ENCODE measurements at regions not wholly inside any gene's neighbourhood (a gene's known extent, or its start where the extent isn't known, plus 50 kb on each side); places are given as distances from the start of the nearest gene placed in this dataset.

DNA sequence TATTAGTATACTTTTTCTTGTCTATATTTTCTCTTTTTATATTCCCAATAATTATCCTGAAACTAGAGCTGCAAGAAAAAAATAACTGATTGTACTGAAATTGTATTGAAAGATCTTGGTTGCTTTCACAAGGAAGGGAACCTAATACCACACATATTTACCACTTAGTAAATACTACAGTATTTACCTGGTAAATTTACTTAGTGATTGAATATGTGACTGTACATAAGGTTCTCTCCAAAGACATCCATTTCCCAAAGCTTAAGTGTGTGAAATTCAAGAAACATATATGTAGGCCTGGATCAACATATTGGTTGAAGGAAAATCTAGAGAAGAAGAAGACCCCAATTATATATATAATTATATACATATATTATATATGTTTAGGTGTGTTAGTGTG is 1272.7 kb downstream of the C4orf33 start:
- ATAC-seq: no peak

DNA sequence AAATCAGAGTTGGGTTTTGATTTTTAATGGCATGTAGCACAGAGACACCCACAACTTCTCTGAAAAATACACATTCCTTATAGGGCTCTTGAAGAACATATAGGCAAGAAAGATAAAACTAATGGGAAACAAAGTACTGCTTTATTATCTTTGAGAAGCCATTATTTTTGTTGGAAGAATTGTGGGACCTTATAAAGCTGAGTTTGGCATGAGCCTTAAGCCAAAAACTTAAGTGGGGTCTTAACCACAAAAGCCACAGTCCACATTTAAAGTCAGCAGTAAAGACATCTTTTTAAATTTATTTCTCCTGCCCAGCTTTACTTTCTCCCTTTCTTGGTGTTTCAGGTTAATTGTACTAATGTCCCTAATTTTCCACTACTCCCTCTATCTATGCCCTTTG is 1297.3 kb downstream of the C4orf33 start:
- ATAC-seq: no peak

GRCh38 chr4:130393642-130394041 is 1297.7 kb downstream of the C4orf33 start:
- ATAC-seq: no peak

DNA sequence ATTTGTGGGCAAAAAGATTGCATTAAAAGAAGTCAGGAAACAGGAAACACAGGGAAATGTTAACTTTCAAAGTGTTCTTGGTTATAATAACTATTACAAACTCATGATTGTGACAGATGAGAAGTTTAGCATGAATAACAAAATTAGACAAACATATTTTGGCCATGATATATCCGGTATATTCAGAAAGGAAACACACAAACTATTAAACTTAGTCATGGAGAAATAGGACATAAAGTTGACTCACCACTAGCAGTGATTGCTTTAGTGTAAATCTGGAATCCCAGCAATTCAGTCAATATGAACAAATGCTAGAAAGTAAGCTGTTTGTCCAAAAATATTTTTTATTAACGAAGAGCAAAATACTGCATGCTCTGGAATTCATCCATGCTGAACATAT is 1299.9 kb downstream of the C4orf33 start:
- ATAC-seq: no peak

DNA sequence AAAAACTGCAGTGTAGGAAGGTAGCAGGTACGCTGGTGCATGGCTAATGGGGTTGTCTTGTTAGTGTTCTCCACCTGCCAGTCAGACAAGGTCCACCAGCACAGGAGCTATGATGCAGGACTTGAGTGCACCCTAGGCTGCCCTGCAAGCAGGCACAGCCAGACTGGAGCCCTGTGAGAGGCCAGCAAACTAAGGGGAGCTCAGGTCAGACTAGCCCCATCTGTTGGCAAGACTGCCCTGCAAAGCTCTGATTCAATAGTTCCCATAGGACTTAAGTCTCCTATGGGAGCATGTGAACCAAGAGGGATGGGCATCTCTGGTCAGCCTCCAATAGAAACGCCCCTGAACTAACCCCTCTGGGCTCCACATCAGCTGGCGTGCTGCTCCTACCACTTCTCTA is 1307.3 kb downstream of the C4orf33 start:
- ATAC-seq: no peak

DNA sequence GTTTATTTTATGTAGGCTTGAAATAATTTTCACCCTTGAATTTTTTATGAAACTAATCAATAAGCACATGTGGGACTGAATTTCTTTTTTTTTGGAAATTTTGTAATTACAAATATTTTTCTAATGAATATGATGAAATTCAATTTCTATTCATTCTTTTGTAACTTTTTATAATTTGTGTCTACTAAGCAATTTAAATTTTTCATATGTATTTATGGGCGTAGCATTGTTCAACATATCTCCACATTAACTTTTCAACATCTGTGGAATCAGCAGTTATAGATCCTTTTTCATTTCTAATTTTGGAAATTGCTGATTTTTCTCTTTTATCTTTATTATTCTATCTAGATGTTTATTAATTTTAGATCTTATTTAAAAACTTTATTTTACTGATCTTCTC is 1320.3 kb downstream of the C4orf33 start:
- no peak for ATAC-seq

DNA sequence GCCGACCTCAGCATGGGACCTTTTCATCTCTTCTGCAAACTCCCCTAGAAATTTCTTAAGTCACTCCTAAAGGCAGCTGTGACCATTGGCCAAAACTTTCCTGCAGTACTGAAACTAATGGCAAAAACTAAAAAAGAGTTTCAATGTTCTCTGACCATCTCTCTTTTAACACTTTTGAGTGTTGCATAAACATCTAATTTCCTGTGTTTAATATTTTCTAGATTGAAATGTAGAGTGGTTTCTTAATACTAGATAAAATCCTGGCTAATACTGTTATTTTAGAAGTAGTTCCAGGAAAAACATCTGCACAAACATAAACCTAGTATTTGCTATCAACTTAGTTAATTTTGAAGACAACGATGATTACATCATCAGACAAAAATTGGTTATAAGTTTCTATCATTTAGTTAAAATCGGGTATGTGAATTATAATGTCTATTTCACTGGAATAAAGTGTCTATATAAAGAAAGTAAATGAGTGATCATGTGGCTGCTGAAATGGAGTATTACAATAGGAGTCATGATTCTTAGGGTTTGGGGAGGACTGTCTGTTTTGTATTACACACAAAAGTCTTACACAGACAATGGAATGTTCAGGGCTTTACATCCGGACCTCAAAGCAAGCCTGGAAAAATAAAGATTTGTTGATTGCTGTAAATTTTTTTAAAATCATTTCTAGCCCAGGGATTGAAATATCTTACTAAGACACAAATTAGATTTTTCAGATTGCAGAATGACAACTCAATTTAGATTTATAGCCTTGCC is 1323.4 kb downstream of the C4orf33 start:
- ATAC-seq: no peak

DNA sequence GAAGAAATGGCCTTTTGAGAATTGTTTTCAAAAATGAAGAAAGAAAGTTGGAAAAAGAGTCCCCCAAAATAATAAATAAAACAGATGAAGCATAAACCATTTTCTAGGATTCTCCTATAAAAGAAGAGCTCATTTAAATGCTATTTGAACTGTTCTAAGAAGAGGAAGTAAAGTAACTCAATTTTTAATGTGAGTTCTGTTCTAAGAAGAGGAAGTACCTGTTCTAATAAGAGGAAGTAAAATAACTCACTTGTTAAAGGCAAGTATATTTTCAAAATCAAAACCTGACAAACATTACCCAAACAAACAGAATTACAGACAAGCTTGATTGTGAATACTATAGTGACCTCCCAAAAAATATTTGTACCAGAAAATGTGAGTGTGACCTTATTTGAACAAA is 1326.3 kb downstream of the C4orf33 start:
- no peak for ATAC-seq

GRCh38 chr4:130424211-130424610 is 1328.3 kb downstream of the C4orf33 start:
- ATAC-seq: no peak

DNA sequence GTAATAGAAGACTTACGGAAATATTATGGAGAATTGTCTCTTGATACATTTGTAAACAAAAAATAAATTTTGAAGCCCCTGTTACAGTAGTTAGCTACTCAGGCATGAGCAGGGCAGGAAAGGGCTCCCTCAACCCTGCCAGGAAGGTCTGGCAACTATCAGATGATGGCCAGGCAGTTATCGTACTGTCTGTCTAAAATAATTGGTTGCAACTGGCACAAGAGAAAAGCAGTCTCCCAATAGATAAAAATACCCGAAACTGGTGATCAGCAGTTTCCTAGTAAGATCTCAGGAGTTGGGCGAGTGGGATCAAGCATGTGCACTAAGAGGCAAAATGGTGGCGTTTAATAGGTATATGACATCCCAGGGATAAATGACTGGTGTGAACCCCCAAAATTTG is 1336.3 kb downstream of the C4orf33 start:
- ATAC-seq: no peak

- ATAC-seq: no peak
Observed at GRCh38 chr4:130449741-130450140, 1353.8 kb downstream of the C4orf33 start.

- no peak for ATAC-seq
Observed at GRCh38 chr4:130468340-130468739, 1372.4 kb downstream of the C4orf33 start.

DNA sequence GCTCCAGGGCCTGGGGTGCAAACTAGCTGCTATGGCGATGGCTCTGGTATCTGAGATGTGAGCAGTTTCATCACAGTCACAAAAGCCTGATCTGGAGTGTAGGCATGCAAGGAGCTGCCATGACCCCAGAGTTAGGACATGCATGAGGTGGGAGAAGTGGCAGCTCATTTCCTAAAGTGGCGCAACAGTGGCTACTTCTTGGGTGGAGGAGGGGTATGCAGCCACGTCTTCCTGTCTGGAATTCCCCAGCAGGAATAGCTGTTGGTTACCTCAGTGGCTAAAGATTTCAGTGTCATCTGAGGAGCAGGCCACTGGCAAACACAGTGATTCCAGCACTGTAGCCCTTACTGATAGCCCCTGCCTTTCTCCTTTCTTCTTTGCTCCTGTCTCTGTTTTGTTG is 1382.5 kb downstream of the C4orf33 start:
- no peak for ATAC-seq

- no peak for ATAC-seq
Observed at GRCh38 chr4:130479020-130479419, 1383.1 kb downstream of the C4orf33 start.

GRCh38 chr4:130479674-130480073 is 1383.7 kb downstream of the C4orf33 start:
- no peak for ATAC-seq

DNA sequence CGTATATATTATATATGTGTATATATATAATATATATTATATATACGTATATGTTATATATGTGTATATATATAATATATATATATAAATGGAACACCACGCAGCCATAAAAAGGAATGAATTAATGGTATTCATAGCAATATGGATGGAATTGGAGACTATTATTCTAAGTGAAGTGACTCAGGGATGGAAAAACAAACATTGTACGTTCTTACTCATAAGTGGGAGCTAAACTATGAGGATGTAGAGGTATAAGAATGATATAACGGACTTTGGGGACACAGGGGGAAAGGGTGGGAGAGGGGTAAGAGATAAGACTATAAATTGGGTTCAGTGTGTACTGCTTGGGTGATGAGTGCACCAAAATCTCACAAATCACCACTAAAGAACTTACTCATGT is 1388.9 kb downstream of the C4orf33 start:
- no peak for ATAC-seq

DNA sequence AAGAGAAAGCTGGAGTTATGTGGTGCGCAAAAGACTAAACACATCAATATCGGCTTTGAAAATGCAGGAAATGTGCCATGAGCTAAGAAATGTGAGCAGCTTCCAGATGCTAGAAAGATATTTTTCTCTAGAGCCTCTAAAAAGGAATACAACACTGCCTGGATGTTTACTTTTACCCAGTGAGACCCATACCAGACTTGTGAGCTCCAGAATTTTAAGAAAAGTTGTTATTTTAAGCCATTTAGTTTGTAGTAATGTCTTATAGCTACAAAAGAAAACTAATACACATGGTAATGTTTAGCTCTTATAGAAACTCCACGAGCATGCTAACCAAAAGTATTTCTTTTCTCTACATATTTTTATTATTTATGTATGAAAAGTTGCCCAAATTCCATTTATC is 1389.4 kb downstream of the C4orf33 start:
- no peak for ATAC-seq

DNA sequence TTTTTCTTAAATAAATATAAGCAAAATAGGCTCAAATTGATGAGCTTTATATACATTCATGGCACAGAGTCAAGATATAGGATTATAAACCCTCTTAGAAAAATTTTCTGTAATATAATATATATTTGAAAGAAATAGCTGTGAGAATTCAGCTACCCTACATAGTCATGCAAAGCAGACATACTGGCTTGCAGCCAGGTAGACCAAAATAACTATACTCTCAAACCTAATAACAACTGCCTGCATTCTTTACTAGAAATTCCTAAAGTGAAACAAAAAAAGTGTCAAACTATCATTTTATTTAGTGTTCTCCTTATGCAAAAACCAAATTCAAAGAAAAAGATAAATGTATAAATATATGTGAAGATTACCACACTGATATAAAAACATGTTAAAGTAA is 1390.2 kb downstream of the C4orf33 start:
- no peak for ATAC-seq

DNA sequence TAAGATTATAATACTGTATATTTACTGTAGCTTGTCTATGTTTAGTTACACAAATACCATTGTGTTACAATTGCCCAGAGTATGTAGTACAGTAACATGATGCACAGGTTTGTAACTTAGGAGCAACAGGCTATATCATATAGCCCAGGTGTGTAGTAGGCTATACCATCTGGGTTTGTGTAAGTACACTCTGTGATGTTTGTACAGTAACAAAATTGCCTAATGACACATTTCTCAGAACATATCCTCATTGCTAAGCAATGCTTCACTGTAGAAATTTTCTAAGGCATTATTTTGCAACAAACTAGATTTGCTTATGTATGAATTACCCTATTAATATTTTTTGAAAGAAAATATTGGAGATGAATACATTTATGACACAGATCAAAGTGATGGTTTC is 1390.9 kb downstream of the C4orf33 start:
- no peak for ATAC-seq

- ATAC-seq: no peak
Observed at GRCh38 chr4:130510661-130511060, 1414.7 kb downstream of the C4orf33 start.

- ATAC-seq: no peak
Observed at GRCh38 chr4:130511776-130512175, 1415.8 kb downstream of the C4orf33 start.

DNA sequence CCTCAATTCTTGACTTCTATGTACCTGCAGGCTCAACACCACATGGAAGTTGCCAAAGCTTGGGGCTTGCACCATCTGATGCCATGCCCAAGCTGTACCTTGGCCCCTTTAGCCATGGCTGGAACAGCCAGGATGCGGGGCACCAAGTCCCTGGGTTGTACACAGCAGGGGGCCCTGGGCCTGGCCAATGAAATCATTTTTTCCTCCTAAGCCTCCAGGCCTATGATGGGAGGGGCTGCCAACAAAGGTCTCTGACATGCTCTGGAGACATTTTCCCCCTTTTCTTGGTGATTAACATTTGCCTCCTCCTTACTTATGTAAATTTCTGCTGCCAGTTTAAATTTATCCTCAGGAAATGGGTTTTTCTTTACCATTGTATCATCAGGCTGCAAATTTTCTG is 1428.1 kb downstream of the C4orf33 start:
- ATAC-seq: no peak

- ATAC-seq: no peak
Observed at GRCh38 chr4:130530505-130530904, 1434.6 kb downstream of the C4orf33 start.

DNA sequence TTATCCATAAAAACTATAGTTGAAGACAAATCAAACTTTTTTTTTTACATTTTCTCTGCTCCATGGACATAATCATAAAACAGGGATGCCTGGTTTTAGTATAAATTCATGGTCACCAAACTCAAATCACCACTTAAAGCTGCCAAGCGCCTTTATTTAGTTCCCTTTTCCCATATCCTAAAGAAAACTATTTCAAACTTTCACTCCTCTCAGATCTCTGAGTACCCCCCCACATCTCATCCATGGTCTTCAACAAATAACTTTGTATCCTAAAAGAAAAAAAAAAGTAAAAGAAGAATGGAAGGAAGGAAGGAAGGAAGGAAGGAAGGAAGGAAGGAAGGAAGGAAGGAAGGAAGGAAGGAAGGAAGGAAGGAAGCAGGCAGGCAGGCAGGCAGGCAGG is 1438.7 kb downstream of the C4orf33 start:
- no peak for ATAC-seq

- ATAC-seq: no peak
Observed at GRCh38 chr4:130542953-130543352, 1447.0 kb downstream of the C4orf33 start.

All from esophagus mucosa (tissue), 1 donor.